PC-3 (cell line): ENCODE measurements at regions not wholly inside any gene's neighbourhood (a gene's known extent, or its start where the extent isn't known, plus 50 kb on each side); places are given as distances from the start of the nearest gene placed in this dataset.

ENCODE experiments used
- EZH2phosphoT487 ChIP-seq: fragments of 300-600 bp; sonication (generic); IDR thresholded peaks from 2 replicates; pipeline ENCODE4 v1.6.1; 2018; ENCODE audit warnings: mild to moderate bottlenecking, antibody characterized with exemption, low read length, borderline replicate concordance
- TF ChIP-seq, protein P1 (sequence below): fragments of 300-600 bp; sonication (generic); conservative IDR thresholded peaks from 2 replicates; pipeline ENCODE4 v1.5.1; 2017; ENCODE audit warnings: antibody characterized with exemption, low read depth, mild to moderate bottlenecking, low read length

- TF ChIP-seq, protein P1, sequence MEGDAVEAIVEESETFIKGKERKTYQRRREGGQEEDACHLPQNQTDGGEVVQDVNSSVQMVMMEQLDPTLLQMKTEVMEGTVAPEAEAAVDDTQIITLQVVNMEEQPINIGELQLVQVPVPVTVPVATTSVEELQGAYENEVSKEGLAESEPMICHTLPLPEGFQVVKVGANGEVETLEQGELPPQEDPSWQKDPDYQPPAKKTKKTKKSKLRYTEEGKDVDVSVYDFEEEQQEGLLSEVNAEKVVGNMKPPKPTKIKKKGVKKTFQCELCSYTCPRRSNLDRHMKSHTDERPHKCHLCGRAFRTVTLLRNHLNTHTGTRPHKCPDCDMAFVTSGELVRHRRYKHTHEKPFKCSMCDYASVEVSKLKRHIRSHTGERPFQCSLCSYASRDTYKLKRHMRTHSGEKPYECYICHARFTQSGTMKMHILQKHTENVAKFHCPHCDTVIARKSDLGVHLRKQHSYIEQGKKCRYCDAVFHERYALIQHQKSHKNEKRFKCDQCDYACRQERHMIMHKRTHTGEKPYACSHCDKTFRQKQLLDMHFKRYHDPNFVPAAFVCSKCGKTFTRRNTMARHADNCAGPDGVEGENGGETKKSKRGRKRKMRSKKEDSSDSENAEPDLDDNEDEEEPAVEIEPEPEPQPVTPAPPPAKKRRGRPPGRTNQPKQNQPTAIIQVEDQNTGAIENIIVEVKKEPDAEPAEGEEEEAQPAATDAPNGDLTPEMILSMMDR: no peak
- no peak for TF ChIP-seq EZH2phosphoT487
These were observed 68.4 kb downstream of the ZZZ3 start for GRCh38 chr1:77614037-77614436.
